Caco-2 (cell line): ENCODE measurements at regions not wholly inside any gene's neighbourhood (a gene's known extent, or its start where the extent isn't known, plus 50 kb on each side); places are given as distances from the start of the nearest gene placed in this dataset.

ENCODE experiments used
- BruUV-seq: library from RNA; stranded (reverse); fragments of 400-500 nt; replicated peaks from 2 replicates; lab custom pipeline; 2021; lab: Mats Ljungman, UMichigan
- CTCF ChIA-PET: fragments of 300-600 bp; sonication (Branson Sonifier 250); formaldehyde crosslinking; loops from one replicate; lab custom pipeline; 2022; ENCODE audit warnings: antibody characterized with exemption; lab: Charles Lee
- POLR2A ChIA-PET: fragments of 300-600 bp; sonication (Branson Sonifier 250); formaldehyde crosslinking; loops from one replicate; lab custom pipeline; 2022; ENCODE audit warnings: antibody characterized with exemption; lab: Charles Lee
- DNase-seq, 2 experiments: peaks; one replicate each; pipeline versions ENCODE4 v3.0.0 to v3.0.0-alpha.2; 2020 to 2022
- H3K27me3 ChIP-seq: replicated peaks from 2 replicates; pipeline ENCODE4 v1.6.0; 2011; ENCODE audit warnings: low read length; ENCODE audit not compliant: control insufficient read depth, insufficient read depth
- H3K36me3 ChIP-seq: 2 replicates; pipeline ENCODE4 v1.5.1; 2011; ENCODE audit warnings: low read length; ENCODE audit not compliant: control insufficient read depth, insufficient read depth
- H3K4me1 ChIP-seq: fragments of 250-450 bp; sonication (Bioruptor Pico); 2 replicates; pipeline ENCODE4 v1.5.1; 2020; ENCODE audit warnings: mild to moderate bottlenecking
- H3K4me3 ChIP-seq: 2 replicates; pipeline ENCODE4 v1.5.1; 2011; ENCODE audit warnings: low read depth, mild to moderate bottlenecking, control low read depth, low read length
- H3K9me3 ChIP-seq: fragments of 250-450 bp; sonication (Bioruptor Pico); 2 replicates; pipeline ENCODE4 v1.5.1; 2020; ENCODE audit warnings: mild to moderate bottlenecking, moderate library complexity
- H3K27ac Mint-ChIP-seq: one replicate; pipeline ENCODE4 v1.8.0; 2022; ENCODE audit warnings: mixed read lengths; ENCODE audit not compliant: unreplicated experiment
- H3K27me3 Mint-ChIP-seq: one replicate; pipeline ENCODE4 v1.8.0; 2022; ENCODE audit warnings: mixed read lengths; ENCODE audit not compliant: insufficient read depth, unreplicated experiment
- H3K36me3 Mint-ChIP-seq: one replicate; pipeline ENCODE4 v1.8.0; 2022; ENCODE audit warnings: mild to moderate bottlenecking, mixed read lengths; ENCODE audit not compliant: insufficient read depth, unreplicated experiment
- H3K4me1 Mint-ChIP-seq: one replicate; pipeline ENCODE4 v1.8.0; 2022; ENCODE audit warnings: low read depth, mixed read lengths; ENCODE audit not compliant: unreplicated experiment
- H3K4me3 Mint-ChIP-seq: one replicate; pipeline ENCODE4 v1.8.0; 2022; ENCODE audit warnings: mild to moderate bottlenecking, moderate library complexity, mixed read lengths; ENCODE audit not compliant: unreplicated experiment
- H3K9me3 Mint-ChIP-seq: one replicate; pipeline ENCODE4 v1.8.0; 2022; ENCODE audit warnings: mixed read lengths; ENCODE audit not compliant: unreplicated experiment
- CTCF ChIP-seq, 2 experiments: fragments of 200-600 bp in 1 of 2; IDR thresholded peaks; 1 replicate in 1 of 2; 2 replicates in 1 of 2; pipeline versions ENCODE4 v1.5.1 to v1.8.0; 2011 to 2022; ENCODE audit warnings: antibody characterized with exemption in 1 of 2, control low read depth in 1 of 2, inconsistent platforms in 1 of 2, low read depth in 1 of 2, low read length in 1 of 2, mild to moderate bottlenecking in 1 of 2, moderate library complexity in 1 of 2; ENCODE audit not compliant: insufficient read depth in 1 of 2, severe bottlenecking in 1 of 2, unreplicated experiment in 1 of 2
- intact Hi-C: fragments of 100-400 bp; cut with micrococcal nuclease; formaldehyde crosslinking; loops from one replicate; pipeline ENCODE4 v1.10.0; 2022; ENCODE audit not compliant: unreplicated experiment

- BruUV-seq = no TSS peak
- CTCF ChIA-PET = no interaction called here
Measured at GRCh38 chr6:102986086-102986485, 1592.6 kb downstream of the GRIK2 start.

GRCh38 chr6:102984357-102984756 lies 1590.8 kb downstream of the GRIK2 start:
- Mint-ChIP-seq H3K9me3 (peaks cover 10% of the 10 kb centered on the region), H3K4me1 (peaks cover 22% of the 10 kb centered on the region), H3K36me3 (no peaks in the 10 kb centered on the region), H3K4me3 (no peak overlapping the region), H3K27ac (no peak overlapping the region), H3K27me3 (no peaks in the 10 kb centered on the region)
- H3K4me1 ChIP-seq = peaks cover 33% of the 10 kb centered on the region
- no peak for DNase-seq
- ChIA-PET CTCF (no interaction called here), POLR2A (no interaction called here)
- TF ChIP-seq CTCF (IDR thresholded peaks at IDR 0.05; ENCODE audit: insufficient read depth in 1 of 2, low read depth in 1 of 2, low read length in 1 of 2, severe bottlenecking in 1 of 2, unreplicated experiment in 1 of 2) = no peak
- intact Hi-C loops = loop anchor here (10.0 kb wide), 1 partner anchor 140 kb away; no protein-coding TSS in a partner anchor
- no peaks in the 10 kb centered on the region for H3K9me3 ChIP-seq
- no peak overlapping the region for H3K4me3 ChIP-seq
- no TSS peak for BruUV-seq
- H3K27me3 ChIP-seq = no peaks in the 10 kb centered on the region
- H3K36me3 ChIP-seq = no peaks in the 10 kb centered on the region

More at GRCh38 chr6:102986086-102986485, 1592.6 kb downstream of the GRIK2 start:
- H3K27ac Mint-ChIP-seq = peak overlapping the region; percentile 26
- Histone ChIP-seq H3K27me3 (no peaks in the 10 kb centered on the region), H3K9me3 (no peaks in the 10 kb centered on the region), H3K36me3 (no peaks in the 10 kb centered on the region), H3K4me1 (peaks cover 21% of the 10 kb centered on the region), H3K4me3 (no peak overlapping the region)
- peaks cover 19% of the 10 kb centered on the region for H3K4me1 Mint-ChIP-seq
- H3K27me3 Mint-ChIP-seq = no peaks in the 10 kb centered on the region
- intact Hi-C loops = loop anchor here (10.0 kb wide), 1 partner anchor 139 kb away; no protein-coding TSS in a partner anchor
- POLR2A ChIA-PET = no interaction called here
- H3K36me3 Mint-ChIP-seq = no peaks in the 10 kb centered on the region
- H3K4me3 Mint-ChIP-seq = no peak overlapping the region
- peaks cover 10% of the 10 kb centered on the region for H3K9me3 Mint-ChIP-seq
- no peak for TF ChIP-seq CTCF (IDR thresholded peaks at IDR 0.05; ENCODE audit: insufficient read depth in 1 of 2, low read depth in 1 of 2, low read length in 1 of 2, severe bottlenecking in 1 of 2, unreplicated experiment in 1 of 2)
- DNase-seq = no peak

GRCh38 chr6:102981490-102982015 lies 1588.0 kb downstream of the GRIK2 start:
- H3K36me3 Mint-ChIP-seq = no peaks in the 10 kb centered on the region
- peaks cover 28% of the 10 kb centered on the region for H3K4me1 ChIP-seq
- no TSS peak for BruUV-seq
- no peak overlapping the region for H3K4me3 ChIP-seq
- H3K4me3 Mint-ChIP-seq = no peak overlapping the region
- no peaks in the 10 kb centered on the region for H3K27me3 ChIP-seq
- H3K36me3 ChIP-seq = no peaks in the 10 kb centered on the region
- H3K9me3 ChIP-seq = 0 out of 2 replicates have a peak, but pooled peaks cover 3% of the 10 kb centered on the region
- intact Hi-C loops = loop anchor here (1.0 to 10.0 kb wide), 7 partner anchors 25 to 386 kb away; no protein-coding TSS in a partner anchor
- peaks cover 14% of the 10 kb centered on the region for H3K9me3 Mint-ChIP-seq
- ChIA-PET POLR2A (no interaction called here), CTCF (no interaction called here)
- peak overlapping the region; percentile 57 for H3K27ac Mint-ChIP-seq
- no peak for TF ChIP-seq CTCF (IDR thresholded peaks at IDR 0.05; ENCODE audit: insufficient read depth in 1 of 2, low read depth in 1 of 2, low read length in 1 of 2, severe bottlenecking in 1 of 2, unreplicated experiment in 1 of 2)
- H3K4me1 Mint-ChIP-seq = peaks cover 22% of the 10 kb centered on the region
- peak; percentile 46 to 65 for DNase-seq
- no peaks in the 10 kb centered on the region for H3K27me3 Mint-ChIP-seq
